ENCODE measurements at regions not wholly inside any gene's neighbourhood (a gene's known extent, or its start where the extent isn't known, plus 50 kb on each side); places are given as distances from the start of the nearest gene placed in this dataset.
"Not testable (repeated sequence)": the region's sequence is repeated elsewhere in the genome, so short reads cannot be mapped to it uniquely, and the experiment has no call there.

GRCh38 chr4:72888331-72888730 is 181.2 kb downstream of the COX18 start:
- H3K27me3 ChIP-seq = no peaks in the 10 kb centered on the region
- no peaks in the 10 kb centered on the region for H3K4me1 ChIP-seq
- TF ChIP-seq POLR2A (IDR thresholded peaks at IDR 0.05) (no peak), CTCF (IDR thresholded peaks at IDR 0.05 in 4 of 5, conservative IDR thresholded peaks at IDR 0.05 in 1 of 5) (no peak)
- H3K4me3 ChIP-seq = no peak overlapping the region
- intact Hi-C loops (cut with DNase I; ENCODE audit: low total_unique reads) (no loop called here), in situ Hi-C loops (cut with MboI; ENCODE audit: low sequenced_read_pairs in 4 of 4) (no loop called here)
- no peak for DNase-seq
- no peaks in the 10 kb centered on the region for H3K9me3 ChIP-seq
- no peaks in the 10 kb centered on the region for H3K36me3 ChIP-seq
- no peak overlapping the region for H3K27ac ChIP-seq
- ATAC-seq = no peak

GRCh38 chr4:72887152-72887551 is 182.4 kb downstream of the COX18 start:
- intact Hi-C loops (cut with DNase I; ENCODE audit: low total_unique reads) = no loop called here
- no peaks in the 10 kb centered on the region for H3K4me1 ChIP-seq
- no peak for TF ChIP-seq POLR2A (IDR thresholded peaks at IDR 0.05)
- no peak for TF ChIP-seq CTCF (IDR thresholded peaks at IDR 0.05 in 4 of 5, conservative IDR thresholded peaks at IDR 0.05 in 1 of 5)
- H3K9me3 ChIP-seq = no peaks in the 10 kb centered on the region
- H3K27ac ChIP-seq = no peak overlapping the region
- DNase-seq = no peak
- no peak overlapping the region for H3K4me3 ChIP-seq
- in situ Hi-C loops (cut with MboI; ENCODE audit: low sequenced_read_pairs in 4 of 4) = no loop called here
- H3K27me3 ChIP-seq = no peaks in the 10 kb centered on the region
- no peaks in the 10 kb centered on the region for H3K36me3 ChIP-seq
- ATAC-seq = no peak

- no peak for ATAC-seq
- Histone ChIP-seq H3K4me1 (no peaks in the 10 kb centered on the region), H3K36me3 (no peaks in the 10 kb centered on the region), H3K27me3 (no peaks in the 10 kb centered on the region), H3K9me3 (no peaks in the 10 kb centered on the region), H3K4me3 (no peak overlapping the region), H3K27ac (no peak overlapping the region)
- TF ChIP-seq CTCF (IDR thresholded peaks at IDR 0.05 in 4 of 5, conservative IDR thresholded peaks at IDR 0.05 in 1 of 5) (no peak), POLR2A (IDR thresholded peaks at IDR 0.05) (no peak)
- in situ Hi-C loops (cut with MboI; ENCODE audit: low sequenced_read_pairs in 4 of 4) (no loop called here), intact Hi-C loops (cut with DNase I; ENCODE audit: low total_unique reads) (no loop called here)
- DNase-seq = no peak
Observed at GRCh38 chr4:72886602-72887001, 182.9 kb downstream of the COX18 start.

- intact Hi-C loops (cut with DNase I; ENCODE audit: low total_unique reads); in situ Hi-C loops (cut with MboI; ENCODE audit: low sequenced_read_pairs in 4 of 4); ATAC-seq; DNase-seq; H3K4me3 ChIP-seq; H3K27ac ChIP-seq; H3K4me1 ChIP-seq; H3K36me3 ChIP-seq; H3K27me3 ChIP-seq; H3K9me3 ChIP-seq: not testable (repeated sequence)
Observed at GRCh38 chr4:72884225-72884624, 185.3 kb downstream of the COX18 start.

GRCh38 chr4:72876946-72877345 is 192.6 kb downstream of the COX18 start:
- DNase-seq (no peak), ATAC-seq (no peak)
- in situ Hi-C loops (cut with MboI; ENCODE audit: low sequenced_read_pairs in 4 of 4) (no loop called here), intact Hi-C loops (cut with DNase I; ENCODE audit: low total_unique reads) (no loop called here)
- H3K36me3 ChIP-seq = no peaks in the 10 kb centered on the region
- H3K9me3 ChIP-seq = no peaks in the 10 kb centered on the region
- no peak overlapping the region for H3K4me3 ChIP-seq
- H3K27me3 ChIP-seq = no peaks in the 10 kb centered on the region
- H3K27ac ChIP-seq = no peak overlapping the region
- H3K4me1 ChIP-seq = no peaks in the 10 kb centered on the region
- no peak for TF ChIP-seq CTCF (IDR thresholded peaks at IDR 0.05 in 4 of 5, conservative IDR thresholded peaks at IDR 0.05 in 1 of 5)
- TF ChIP-seq POLR2A (IDR thresholded peaks at IDR 0.05) = no peak

All from gastrocnemius medialis (tissue), 4 donors.